H9 (cell line): ENCODE measurements at regions not wholly inside any gene's neighbourhood (a gene's known extent, or its start where the extent isn't known, plus 50 kb on each side); places are given as distances from the start of the nearest gene placed in this dataset.

ENCODE experiments used
- DNase-seq: peaks from one replicate; pipeline ENCODE4 v3.0.0-alpha.2; 2017
- H2AFZ ChIP-seq: one replicate; pipeline ENCODE4 v1.6.1; 2013; ENCODE audit warnings: mild to moderate bottlenecking, low read length, control low read depth, moderate library complexity
- H2AK5ac ChIP-seq: 2 replicates; pipeline ENCODE4 v1.6.1; 2013; ENCODE audit warnings: low read length, control low read depth, mixed read lengths; ENCODE audit not compliant: insufficient read length
- H2BK120ac ChIP-seq: one replicate; pipeline ENCODE4 v1.6.1; 2013; ENCODE audit warnings: low read depth, mild to moderate bottlenecking, low read length, control low read depth, inconsistent platforms; ENCODE audit not compliant: poor library complexity, severe bottlenecking
- H2BK12ac ChIP-seq: 2 replicates; pipeline ENCODE4 v1.6.1; 2013; ENCODE audit warnings: low read length, control low read depth, mixed read lengths, low read depth; ENCODE audit not compliant: insufficient read length
- H2BK15ac ChIP-seq: 2 replicates; pipeline ENCODE4 v1.6.1; 2013; ENCODE audit warnings: low read depth, low read length, control low read depth
- H2BK20ac ChIP-seq: one replicate; pipeline ENCODE4 v1.6.1; 2013; ENCODE audit warnings: low read depth, mild to moderate bottlenecking, low read length, control low read depth, inconsistent platforms; ENCODE audit not compliant: poor library complexity, severe bottlenecking
- H2BK5ac ChIP-seq: 2 replicates; pipeline ENCODE4 v1.6.1; 2013; ENCODE audit warnings: low read length, control low read depth, mixed read lengths; ENCODE audit not compliant: insufficient read length
- H3K14ac ChIP-seq: 2 replicates; pipeline ENCODE4 v1.6.1; 2013; ENCODE audit warnings: low read length, control low read depth; ENCODE audit not compliant: insufficient read depth
- H3K18ac ChIP-seq: 2 replicates; pipeline ENCODE4 v1.6.1; 2013; ENCODE audit warnings: low read depth, mild to moderate bottlenecking, mixed read lengths, low read length, control low read depth; ENCODE audit not compliant: insufficient read length
- H3K23ac ChIP-seq: 2 replicates; pipeline ENCODE4 v1.6.1; 2013; ENCODE audit warnings: low read length, control low read depth, mixed read lengths, low read depth; ENCODE audit not compliant: insufficient read length
- H3K23me2 ChIP-seq: 2 replicates; pipeline ENCODE4 v1.6.1; 2013; ENCODE audit warnings: low read depth, mild to moderate bottlenecking, mixed read lengths, low read length, control low read depth; ENCODE audit not compliant: insufficient read length, poor library complexity, severe bottlenecking
- H3K27ac ChIP-seq: 2 replicates; pipeline ENCODE4 v1.5.1; 2013; ENCODE audit warnings: low read length, control low read depth, mixed read lengths, low read depth; ENCODE audit not compliant: insufficient read length
- H3K27me3 ChIP-seq: 2 replicates; pipeline ENCODE4 v1.6.1; 2013; ENCODE audit warnings: low read length, control low read depth, inconsistent platforms; ENCODE audit not compliant: insufficient read depth
- H3K4ac ChIP-seq: 2 replicates; pipeline ENCODE4 v1.6.1; 2013; ENCODE audit warnings: low read depth, mild to moderate bottlenecking, control low read depth, inconsistent platforms, low read length, moderate library complexity
- H3K4me1 ChIP-seq: 2 replicates; pipeline ENCODE4 v1.6.1; 2013; ENCODE audit warnings: low read length, control low read depth, inconsistent platforms; ENCODE audit not compliant: insufficient read depth
- H3K4me2 ChIP-seq: 2 replicates; pipeline ENCODE4 v1.6.1; 2013; ENCODE audit warnings: low read length, control low read depth, mixed read lengths; ENCODE audit not compliant: insufficient read length, insufficient read depth
- H3K56ac ChIP-seq: 2 replicates; pipeline ENCODE4 v1.6.1; 2013; ENCODE audit warnings: low read depth, mild to moderate bottlenecking, mixed read lengths, low read length, control low read depth; ENCODE audit not compliant: insufficient read length
- H3K79me1 ChIP-seq: 2 replicates; pipeline ENCODE4 v1.6.1; 2013; ENCODE audit warnings: low read depth, mild to moderate bottlenecking, moderate library complexity, low read length, control low read depth, inconsistent platforms; ENCODE audit not compliant: insufficient read depth, poor library complexity, severe bottlenecking
- H3K79me2 ChIP-seq: 2 replicates; pipeline ENCODE4 v1.6.1; 2013; ENCODE audit warnings: low read length, control low read depth, inconsistent platforms; ENCODE audit not compliant: insufficient read depth
- H3K9ac ChIP-seq: 2 replicates; pipeline ENCODE4 v1.6.1; 2013; ENCODE audit warnings: low read length, control low read depth, mixed read lengths; ENCODE audit not compliant: insufficient read length; ENCODE audit errors: extremely low read depth
- H3K9me3 ChIP-seq: one replicate; pipeline ENCODE4 v1.6.1; 2013; ENCODE audit warnings: low read depth, low read length, inconsistent platforms; ENCODE audit not compliant: control insufficient read depth
- H3T11ph ChIP-seq: one replicate; pipeline ENCODE4 v1.6.1; 2013; ENCODE audit warnings: mild to moderate bottlenecking, low read length, control low read depth, inconsistent platforms
- H4K20me1 ChIP-seq: one replicate; pipeline ENCODE4 v1.6.1; 2013; ENCODE audit not compliant: control insufficient read depth, insufficient read length, insufficient read depth
- H4K5ac ChIP-seq: 2 replicates; pipeline ENCODE4 v1.6.1; 2013; ENCODE audit warnings: low read depth, mild to moderate bottlenecking, mixed read lengths, low read length, control low read depth; ENCODE audit not compliant: insufficient read length
- H4K8ac ChIP-seq: replicated peaks from 2 replicates; pipeline ENCODE4 v1.6.1; 2013; ENCODE audit warnings: low read length, control low read depth, mixed read lengths, low read depth; ENCODE audit not compliant: insufficient read length
- H4K91ac ChIP-seq: 2 replicates; pipeline ENCODE4 v1.6.1; 2013; ENCODE audit warnings: low read depth, mild to moderate bottlenecking, moderate library complexity, mixed read lengths, low read length, control low read depth; ENCODE audit not compliant: insufficient read length
- H3K27ac Mint-ChIP-seq, 3 experiments: 2 replicates in 2 of 3; 3 replicates in 1 of 3; pipeline ENCODE4 v1.8.0; 2020 to 2021; ENCODE audit warnings: mixed read lengths in 3 of 3, mild to moderate bottlenecking in 1 of 3, moderate library complexity in 1 of 3
- H3K27me3 Mint-ChIP-seq: 2 replicates; pipeline ENCODE4 v1.8.0; 2021; ENCODE audit warnings: low read depth, mild to moderate bottlenecking, moderate library complexity, mixed read lengths
- H3K36me3 Mint-ChIP-seq, 3 experiments: 2 replicates in 2 of 3; 3 replicates in 1 of 3; pipeline ENCODE4 v1.8.0; 2020 to 2021; ENCODE audit warnings: low read depth in 3 of 3, mixed read lengths in 3 of 3; ENCODE audit not compliant: insufficient read depth in 1 of 3
- H3K4me1 Mint-ChIP-seq, 2 experiments: 2 replicates each; pipeline ENCODE4 v1.8.0; 2020; ENCODE audit warnings: mixed read lengths in 2 of 2
- H3K4me3 Mint-ChIP-seq, 2 experiments: 2 replicates in 1 of 2; 3 replicates in 1 of 2; pipeline ENCODE4 v1.8.0; 2020 to 2021; ENCODE audit warnings: mild to moderate bottlenecking in 2 of 2, mixed read lengths in 2 of 2, moderate library complexity in 1 of 2
- H3K9me3 Mint-ChIP-seq, 2 experiments: 2 replicates in 1 of 2; 3 replicates in 1 of 2; pipeline ENCODE4 v1.8.0; 2020; ENCODE audit warnings: mild to moderate bottlenecking in 2 of 2, mixed read lengths in 2 of 2, moderate library complexity in 1 of 2
- CTCF ChIP-seq: fragments of 200-600 bp; sonication (generic); conservative IDR thresholded peaks from 3 replicates; pipeline ENCODE4 v1.8.0; 2021; ENCODE audit warnings: antibody characterized with exemption, mild to moderate bottlenecking
- WGBS: extraction: QIAGEN DNeasy Blood & Tissue Kit; methylation state at CpG from one replicate; pipeline ENCODE4 v1.1.7; 2013; ENCODE audit warnings: missing lambda C conversion rate, low lambda C conversion rate, mixed read lengths; ENCODE audit not compliant: insufficient read length; ENCODE audit errors: extremely low coverage; 5-methylcytosine and 5-hydroxymethylcytosine counted together

GRCh38 chr13:37410316-37410715 lies 188.3 kb downstream of the POSTN start:
- Histone ChIP-seq H3K14ac (no peak overlapping the region), H3K23ac (no peak overlapping the region), H3K4ac (no peak overlapping the region), H4K8ac (no peak overlapping the region), H3K9ac (no peak overlapping the region), H2BK15ac (no peak overlapping the region), H2AFZ (no peak overlapping the region), H3T11ph (no peak overlapping the region), H3K27me3 (no peaks in the 10 kb centered on the region), H3K18ac (no peak overlapping the region), H2BK20ac (no peak overlapping the region), H4K20me1 (no peaks in the 10 kb centered on the region), H3K79me1 (no peaks in the 10 kb centered on the region), H4K91ac (no peak overlapping the region), H3K4me1 (no peaks in the 10 kb centered on the region), H3K4me2 (no peak overlapping the region), H3K27ac (no peak overlapping the region), H3K23me2 (no peaks in the 10 kb centered on the region), H2AK5ac (no peak overlapping the region), H2BK120ac (no peak overlapping the region), H2BK5ac (no peak overlapping the region), H3K79me2 (no peaks in the 10 kb centered on the region; the same call in 1 of the 2 replicates), H3K56ac (no peak overlapping the region), H3K9me3 (no peaks in the 10 kb centered on the region), H2BK12ac (no peak overlapping the region), H4K5ac (no peak overlapping the region)
- no peak for DNase-seq
- Mint-ChIP-seq H3K4me1 (0 out of 4 replicates have a peak, but pooled peaks cover 0 to 4% of the 10 kb centered on the region in 2 experiments), H3K9me3 (no peaks in the 10 kb centered on the region), H3K27me3 (no peaks in the 10 kb centered on the region), H3K36me3 (no peaks in the 10 kb centered on the region; a peak in 1 of 7 replicates), H3K4me3 (no peak overlapping the region), H3K27ac (no peak overlapping the region)
- WGBS, result no CpG with 5 or more reads among the region's 6 CpGs
- TF ChIP-seq CTCF, result no peak
